ENCODE measurements at regions not wholly inside any gene's neighbourhood (a gene's known extent, or its start where the extent isn't known, plus 50 kb on each side); places are given as distances from the start of the nearest gene placed in this dataset.

- TF ChIP-seq CTCF (IDR thresholded peaks at IDR 0.05), result no peak
- TF ChIP-seq EZH2phosphoT487 (IDR thresholded peaks at IDR 0.05), result peak; percentile 39
- no peak for TF ChIP-seq EZH2 (IDR thresholded peaks at IDR 0.05)
These were observed 259.9 kb downstream of the BMP7 start for GRCh38 chr20:57006411-57007170.
